DMS 273 (cell line): ENCODE measurements at regions not wholly inside any gene's neighbourhood (a gene's known extent, or its start where the extent isn't known, plus 50 kb on each side); places are given as distances from the start of the nearest gene placed in this dataset.
"Not testable (repeated sequence)": the region's sequence is repeated elsewhere in the genome, so short reads cannot be mapped to it uniquely, and the experiment has no call there.

ENCODE experiments used
- DNase-seq: peaks from one replicate; lab custom pipeline; 2025; ENCODE audit not compliant: unreplicated experiment; lab: John Stamatoyannopoulos, UW

- DNase-seq: no peak
Observed at GRCh38 chr5:74404574-74405508, 235.7 kb downstream of the ENC1 start.

DNA sequence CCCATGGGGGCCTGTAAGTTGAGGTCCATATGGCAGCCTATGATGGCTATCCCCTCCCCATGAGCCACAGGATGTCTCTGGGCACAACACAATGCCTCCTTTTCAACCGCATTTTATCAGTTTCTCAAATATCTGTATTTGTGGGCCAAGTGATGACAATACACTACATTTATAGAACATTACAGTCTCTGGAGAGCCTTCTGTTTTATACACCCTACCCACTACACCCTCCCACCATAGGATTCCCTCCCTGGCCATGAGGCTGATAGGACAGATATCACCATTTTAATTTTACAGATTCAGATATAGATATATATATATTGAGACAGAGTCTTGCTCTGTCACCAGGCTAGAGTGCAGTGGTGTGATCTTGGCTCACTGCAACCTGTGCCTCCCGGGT, 236.8 kb downstream of the ENC1 start:
- DNase-seq: no peak

- DNase-seq: no peak
Observed at GRCh38 chr5:74402553-74402952, 238.0 kb downstream of the ENC1 start.

DNA sequence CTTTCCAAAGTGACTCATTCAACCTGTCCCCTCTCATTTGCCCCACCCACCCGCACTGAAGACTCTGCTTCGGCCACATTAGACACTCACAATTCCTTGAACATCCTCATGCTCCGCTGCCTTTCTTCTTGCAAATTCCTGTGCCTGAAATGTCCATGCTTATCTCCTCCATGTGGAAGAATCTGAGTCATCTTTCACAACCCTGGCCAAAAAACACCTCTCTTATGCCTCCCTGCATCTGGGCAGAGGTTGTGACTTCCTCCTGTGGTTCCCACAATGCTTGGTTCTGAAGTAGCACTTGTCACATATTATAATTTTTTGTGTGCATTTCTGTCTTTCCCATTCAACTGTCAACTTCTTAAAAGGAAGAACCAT, 238.6 kb downstream of the ENC1 start:
- DNase-seq: no peak

DNA sequence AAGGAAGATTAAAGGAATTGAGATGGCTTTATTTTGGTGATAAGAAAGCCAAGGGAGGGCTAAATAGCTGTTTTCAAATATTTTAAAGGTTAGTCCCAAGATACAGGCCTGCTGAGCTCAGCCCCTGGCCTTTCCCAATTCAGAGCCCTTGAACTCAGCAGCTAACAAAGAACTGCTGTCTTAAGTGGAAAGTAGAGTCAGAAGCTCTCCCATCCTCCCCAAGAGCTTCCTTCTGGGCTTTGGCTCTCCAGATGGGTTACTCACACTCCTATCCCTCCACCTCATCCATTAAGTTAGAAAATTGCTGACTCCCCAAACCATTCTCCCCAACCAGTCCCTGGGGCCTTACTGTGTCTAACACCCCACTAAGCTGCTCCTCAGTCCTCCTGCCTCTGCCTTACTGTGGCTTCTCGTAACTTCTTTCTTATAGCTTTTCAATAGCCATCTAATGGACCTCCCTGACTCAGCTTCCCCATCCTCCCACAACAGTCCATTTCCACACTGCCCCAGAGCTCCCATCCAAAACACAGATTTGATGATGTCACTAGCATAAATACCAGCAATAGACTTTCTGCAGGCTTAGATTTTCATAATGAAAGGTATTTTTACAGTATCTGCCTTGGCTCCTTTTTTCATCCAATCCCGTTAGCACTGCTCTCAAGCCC, 239.1 kb downstream of the ENC1 start:
- DNase-seq: no peak

DNA sequence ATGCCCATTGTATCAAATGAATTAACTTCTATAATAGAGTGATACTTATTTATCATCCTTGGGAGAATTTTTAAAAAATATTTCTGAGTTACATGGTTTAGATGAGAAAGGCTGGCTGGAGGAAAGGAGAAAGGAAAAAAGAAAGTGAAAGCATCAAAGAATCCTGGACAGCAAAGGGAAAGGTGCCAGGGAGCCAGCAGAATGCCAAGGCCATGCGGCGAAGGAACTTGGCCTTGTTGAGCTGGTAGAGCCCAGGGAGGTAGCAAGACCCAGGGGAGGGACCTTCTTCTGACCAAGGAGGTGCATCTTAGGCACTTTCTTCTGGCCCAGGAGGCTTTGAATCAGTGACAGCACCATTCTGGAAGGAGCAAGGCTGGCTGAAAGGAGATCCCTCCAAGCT, 240.5 kb downstream of the ENC1 start:
- DNase-seq: no peak

GRCh38 chr5:74396913-74397622, 243.5 kb downstream of the ENC1 start:
- peak; percentile 23 for DNase-seq

GRCh38 chr5:74394916-74395880, 245.3 kb downstream of the ENC1 start:
- DNase-seq: no peak

- DNase-seq: peak; percentile 30
Observed at GRCh38 chr5:74394528-74394915, 246.0 kb downstream of the ENC1 start.

DNA sequence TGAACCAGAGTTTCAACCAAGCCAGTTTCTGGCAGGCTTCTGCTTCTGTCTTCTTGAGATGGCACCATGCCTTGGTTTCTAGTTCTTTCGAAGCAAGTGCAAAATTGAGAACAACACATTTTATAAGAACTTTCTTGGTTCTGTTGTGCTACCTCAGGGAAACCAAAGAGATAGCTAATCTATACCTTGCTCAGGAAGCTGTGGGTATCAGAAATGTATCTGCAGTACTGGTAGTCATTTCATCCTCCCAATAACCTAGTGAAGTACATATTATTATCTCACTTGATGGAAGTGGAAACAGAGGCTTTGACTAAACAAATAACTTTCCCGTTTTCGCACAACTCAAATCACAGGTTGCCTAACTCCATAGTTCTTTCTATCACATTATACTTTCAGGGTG, 246.6 kb downstream of the ENC1 start:
- DNase-seq: no peak

GRCh38 chr5:74392711-74393351, 247.7 kb downstream of the ENC1 start:
- DNase-seq: no peak

DNA sequence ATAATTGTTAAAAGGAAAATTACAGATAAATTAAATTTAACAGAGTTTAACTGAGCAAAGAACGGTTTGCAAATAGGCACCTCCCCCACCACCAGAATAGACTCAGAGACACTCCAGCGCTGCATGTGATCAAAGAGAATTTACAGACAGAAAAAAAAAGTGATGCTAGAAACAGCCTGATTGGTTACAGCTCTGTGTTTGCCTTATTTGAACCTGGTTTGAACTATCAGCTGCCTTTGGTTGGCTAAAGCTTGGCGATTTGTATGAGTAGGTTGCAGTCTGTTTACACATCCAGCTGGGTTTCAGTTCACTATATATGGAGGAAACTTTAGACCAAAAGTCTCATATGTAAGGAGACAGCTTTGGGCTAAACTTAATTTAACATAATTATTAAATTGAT, 249.1 kb downstream of the ENC1 start:
- no peak for DNase-seq

GRCh38 chr5:74390822-74391221, 249.7 kb downstream of the ENC1 start:
- no peak for DNase-seq

DNA sequence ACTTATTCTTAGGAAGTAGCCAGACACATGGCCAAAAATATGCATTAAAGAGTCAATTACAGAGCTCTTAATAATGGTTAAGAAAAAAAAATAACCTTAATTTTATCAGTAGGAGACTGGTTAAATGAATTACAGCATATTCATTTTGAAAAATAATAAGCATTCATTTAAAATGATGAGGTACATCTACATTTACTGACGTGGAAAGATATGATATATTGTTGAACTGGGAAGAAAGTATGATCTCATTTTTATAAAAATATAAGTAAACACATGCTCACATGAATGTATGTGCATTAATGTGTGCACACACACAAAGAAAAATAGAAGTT, 250.3 kb downstream of the ENC1 start:
- no peak for DNase-seq

GRCh38 chr5:74389531-74390305, 250.8 kb downstream of the ENC1 start:
- no peak for DNase-seq

- DNase-seq: not testable (repeated sequence)
Observed at GRCh38 chr5:74388411-74388810, 252.1 kb downstream of the ENC1 start.

- no peak for DNase-seq
Observed at GRCh38 chr5:74386571-74387334, 253.8 kb downstream of the ENC1 start.

DNA sequence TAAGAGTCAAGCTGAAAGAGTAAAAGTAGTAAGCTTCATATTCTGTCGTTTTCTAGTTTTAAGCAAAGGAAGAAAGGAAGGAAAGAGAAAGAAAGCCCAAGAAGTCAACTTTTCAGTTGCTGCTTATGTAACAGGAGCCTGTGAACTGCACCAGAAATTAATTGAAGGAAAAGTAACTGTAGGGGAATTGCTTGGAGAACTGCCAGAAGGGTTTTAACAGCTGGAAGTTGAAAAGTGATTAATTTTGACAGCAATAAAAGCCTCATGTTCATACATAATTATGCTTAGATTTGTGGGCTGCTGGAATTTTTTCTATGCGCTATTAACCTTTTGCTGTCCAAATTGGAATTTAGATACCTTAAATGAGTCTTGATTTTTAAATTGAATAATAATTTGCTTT, 255.7 kb downstream of the ENC1 start:
- DNase-seq: peak; percentile 81
